WTC11 (cell line): ENCODE measurements at regions not wholly inside any gene's neighbourhood (a gene's known extent, or its start where the extent isn't known, plus 50 kb on each side); places are given as distances from the start of the nearest gene placed in this dataset.

ENCODE experiments used
- CBFB ChIP-seq: sonication (generic); formaldehyde crosslinking; IDR thresholded peaks from 2 replicates; pipeline ENCODE4 v1.8.1; 2022; ENCODE audit warnings: mild to moderate bottlenecking, low read depth, missing genetic modification reagents
- FOXP1 ChIP-seq: sonication (generic); formaldehyde crosslinking; IDR thresholded peaks from 2 replicates; pipeline ENCODE4 v1.8.0; 2022; ENCODE audit warnings: missing genetic modification reagents, mild to moderate bottlenecking, moderate library complexity, borderline replicate concordance
- MYBL2 ChIP-seq: sonication (generic); formaldehyde crosslinking; IDR thresholded peaks from 2 replicates; pipeline ENCODE4 v1.8.1; 2023; ENCODE audit warnings: mild to moderate bottlenecking, moderate library complexity, missing genetic modification reagents
- OVOL2 ChIP-seq: fragments of 250-450 bp; sonication (Bioruptor Pico); IDR thresholded peaks from 2 replicates; pipeline ENCODE4 v1.9.0; 2021; ENCODE audit warnings: mild to moderate bottlenecking, borderline replicate concordance
- PRRX2 ChIP-seq: fragments of 250-450 bp; sonication (Bioruptor Pico); IDR thresholded peaks from 2 replicates; pipeline ENCODE4 v1.8.0; 2021; ENCODE audit warnings: mild to moderate bottlenecking
- SOX15 ChIP-seq: fragments of 250-450 bp; sonication (Bioruptor Pico); IDR thresholded peaks from 2 replicates; pipeline ENCODE4 v1.9.0; 2021; ENCODE audit warnings: mild to moderate bottlenecking
- TEAD4 ChIP-seq: sonication (generic); formaldehyde crosslinking; IDR thresholded peaks from 2 replicates; pipeline ENCODE4 v1.8.0; 2022; ENCODE audit warnings: mild to moderate bottlenecking, missing genetic modification reagents
- TF ChIP-seq, protein P1 (sequence below): fragments of 200-600 bp; IDR thresholded peaks from 2 replicates; pipeline ENCODE4 v1.8.0; 2022; ENCODE audit warnings: antibody characterized with exemption
- TF ChIP-seq, protein P2 (sequence below): sonication (generic); formaldehyde crosslinking; IDR thresholded peaks from 2 replicates; pipeline ENCODE4 v1.8.0; 2022; ENCODE audit warnings: mild to moderate bottlenecking, missing genetic modification reagents

DNA sequence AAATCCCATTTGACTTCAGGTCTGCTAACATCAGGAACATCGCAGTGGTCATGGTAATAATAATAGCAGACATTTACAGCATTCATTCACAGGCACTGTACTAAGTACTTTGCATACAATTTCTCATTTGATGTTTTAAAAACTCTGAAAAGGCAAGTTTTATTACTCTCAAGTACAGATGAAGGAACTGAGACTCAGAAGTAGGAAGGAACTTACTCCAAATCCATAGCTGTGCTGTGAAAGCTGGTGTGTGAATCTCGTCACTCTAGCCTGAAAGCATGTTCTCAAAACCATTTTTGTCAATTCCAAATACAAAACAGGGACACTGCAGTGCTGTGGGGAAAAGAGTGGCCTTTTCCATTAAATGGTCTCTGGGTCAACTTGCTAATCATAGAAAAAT is 179.9 kb downstream of the FAM43A start:
- TF ChIP-seq TEAD4 (CRISPR knock-in tag) (no peak), CBFB (CRISPR knock-in tag) (no peak), MYBL2 (CRISPR knock-in tag) (no peak), OVOL2 (no peak), PRRX2 (CRISPR knock-in tag) (no peak), SOX15 (CRISPR knock-in tag) (no peak), FOXP1 (no peak)
- TF ChIP-seq, protein P1, sequence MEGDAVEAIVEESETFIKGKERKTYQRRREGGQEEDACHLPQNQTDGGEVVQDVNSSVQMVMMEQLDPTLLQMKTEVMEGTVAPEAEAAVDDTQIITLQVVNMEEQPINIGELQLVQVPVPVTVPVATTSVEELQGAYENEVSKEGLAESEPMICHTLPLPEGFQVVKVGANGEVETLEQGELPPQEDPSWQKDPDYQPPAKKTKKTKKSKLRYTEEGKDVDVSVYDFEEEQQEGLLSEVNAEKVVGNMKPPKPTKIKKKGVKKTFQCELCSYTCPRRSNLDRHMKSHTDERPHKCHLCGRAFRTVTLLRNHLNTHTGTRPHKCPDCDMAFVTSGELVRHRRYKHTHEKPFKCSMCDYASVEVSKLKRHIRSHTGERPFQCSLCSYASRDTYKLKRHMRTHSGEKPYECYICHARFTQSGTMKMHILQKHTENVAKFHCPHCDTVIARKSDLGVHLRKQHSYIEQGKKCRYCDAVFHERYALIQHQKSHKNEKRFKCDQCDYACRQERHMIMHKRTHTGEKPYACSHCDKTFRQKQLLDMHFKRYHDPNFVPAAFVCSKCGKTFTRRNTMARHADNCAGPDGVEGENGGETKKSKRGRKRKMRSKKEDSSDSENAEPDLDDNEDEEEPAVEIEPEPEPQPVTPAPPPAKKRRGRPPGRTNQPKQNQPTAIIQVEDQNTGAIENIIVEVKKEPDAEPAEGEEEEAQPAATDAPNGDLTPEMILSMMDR, result no peak
- TF ChIP-seq, protein P2, sequence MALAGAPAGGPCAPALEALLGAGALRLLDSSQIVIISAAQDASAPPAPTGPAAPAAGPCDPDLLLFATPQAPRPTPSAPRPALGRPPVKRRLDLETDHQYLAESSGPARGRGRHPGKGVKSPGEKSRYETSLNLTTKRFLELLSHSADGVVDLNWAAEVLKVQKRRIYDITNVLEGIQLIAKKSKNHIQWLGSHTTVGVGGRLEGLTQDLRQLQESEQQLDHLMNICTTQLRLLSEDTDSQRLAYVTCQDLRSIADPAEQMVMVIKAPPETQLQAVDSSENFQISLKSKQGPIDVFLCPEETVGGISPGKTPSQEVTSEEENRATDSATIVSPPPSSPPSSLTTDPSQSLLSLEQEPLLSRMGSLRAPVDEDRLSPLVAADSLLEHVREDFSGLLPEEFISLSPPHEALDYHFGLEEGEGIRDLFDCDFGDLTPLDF, result no peak
